ENCODE measurements at regions not wholly inside any gene's neighbourhood (a gene's known extent, or its start where the extent isn't known, plus 50 kb on each side); places are given as distances from the start of the nearest gene placed in this dataset.
A peak's percentile ranks its signal among the peaks of the same experiment; 100 is the strongest.
"Not testable (repeated sequence)": the region's sequence is repeated elsewhere in the genome, so short reads cannot be mapped to it uniquely, and the experiment has no call there.

DNA sequence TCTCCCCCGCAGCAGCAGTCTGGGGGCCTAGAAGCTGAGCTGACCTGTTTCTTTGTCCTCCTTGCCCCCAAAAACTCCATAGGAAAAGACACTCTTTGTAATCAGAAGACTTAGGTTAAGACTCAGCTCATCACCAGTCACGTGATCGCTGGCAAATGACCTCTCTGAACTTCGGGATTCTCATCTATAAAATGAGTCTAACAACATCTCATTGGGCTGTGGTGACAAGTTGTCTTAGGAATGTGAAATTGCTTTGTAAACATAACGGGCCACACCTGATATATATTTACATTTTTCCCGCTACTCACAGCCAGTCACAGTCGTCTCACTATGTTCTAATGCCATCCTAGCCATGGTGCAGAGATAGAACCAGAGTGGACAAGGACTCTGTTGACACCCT, 86.0 kb upstream of the LHX1 start:
- TF ChIP-seq, protein P1, sequence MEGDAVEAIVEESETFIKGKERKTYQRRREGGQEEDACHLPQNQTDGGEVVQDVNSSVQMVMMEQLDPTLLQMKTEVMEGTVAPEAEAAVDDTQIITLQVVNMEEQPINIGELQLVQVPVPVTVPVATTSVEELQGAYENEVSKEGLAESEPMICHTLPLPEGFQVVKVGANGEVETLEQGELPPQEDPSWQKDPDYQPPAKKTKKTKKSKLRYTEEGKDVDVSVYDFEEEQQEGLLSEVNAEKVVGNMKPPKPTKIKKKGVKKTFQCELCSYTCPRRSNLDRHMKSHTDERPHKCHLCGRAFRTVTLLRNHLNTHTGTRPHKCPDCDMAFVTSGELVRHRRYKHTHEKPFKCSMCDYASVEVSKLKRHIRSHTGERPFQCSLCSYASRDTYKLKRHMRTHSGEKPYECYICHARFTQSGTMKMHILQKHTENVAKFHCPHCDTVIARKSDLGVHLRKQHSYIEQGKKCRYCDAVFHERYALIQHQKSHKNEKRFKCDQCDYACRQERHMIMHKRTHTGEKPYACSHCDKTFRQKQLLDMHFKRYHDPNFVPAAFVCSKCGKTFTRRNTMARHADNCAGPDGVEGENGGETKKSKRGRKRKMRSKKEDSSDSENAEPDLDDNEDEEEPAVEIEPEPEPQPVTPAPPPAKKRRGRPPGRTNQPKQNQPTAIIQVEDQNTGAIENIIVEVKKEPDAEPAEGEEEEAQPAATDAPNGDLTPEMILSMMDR (IDR thresholded peaks at IDR 0.05; ENCODE audit: low read depth, low read length), result no peak
- TF ChIP-seq MYC (IDR thresholded peaks at IDR 0.05; ENCODE audit: low read depth, low read length), result no peak
- TF ChIP-seq, protein P2, sequence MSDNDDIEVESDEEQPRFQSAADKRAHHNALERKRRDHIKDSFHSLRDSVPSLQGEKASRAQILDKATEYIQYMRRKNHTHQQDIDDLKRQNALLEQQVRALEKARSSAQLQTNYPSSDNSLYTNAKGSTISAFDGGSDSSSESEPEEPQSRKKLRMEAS (IDR thresholded peaks at IDR 0.05; ENCODE audit: low read depth, low read length), result no peak
- no peak for TF ChIP-seq POLR2A (IDR thresholded peaks at IDR 0.05; ENCODE audit: extremely low read depth, insufficient read length)
- DNase-seq (ENCODE audit: low read depth), result no peak
- no peak overlapping the region for H3K4me3 ChIP-seq (ENCODE audit: low read depth, low read length)

DNA sequence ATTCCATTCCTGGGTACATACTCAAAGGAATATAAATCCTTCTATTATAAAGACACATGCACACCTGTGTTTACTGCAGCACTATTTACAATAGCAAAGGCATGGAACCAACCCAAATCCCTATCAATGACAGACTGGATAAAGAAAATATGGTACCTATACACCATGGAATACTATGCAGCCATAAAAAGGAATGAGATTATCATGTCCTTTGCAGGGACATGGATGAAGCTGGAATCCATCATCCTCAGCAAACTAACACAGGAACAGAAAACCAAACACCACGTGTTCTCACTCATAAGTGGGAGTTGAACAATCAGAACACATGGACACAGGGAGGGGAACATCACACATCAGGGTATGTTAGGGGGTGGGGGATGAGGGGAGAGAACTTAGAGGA, 84.8 kb upstream of the LHX1 start:
- DNase-seq (ENCODE audit: low read depth); H3K4me3 ChIP-seq (ENCODE audit: low read depth, low read length): not testable (repeated sequence)

DNA sequence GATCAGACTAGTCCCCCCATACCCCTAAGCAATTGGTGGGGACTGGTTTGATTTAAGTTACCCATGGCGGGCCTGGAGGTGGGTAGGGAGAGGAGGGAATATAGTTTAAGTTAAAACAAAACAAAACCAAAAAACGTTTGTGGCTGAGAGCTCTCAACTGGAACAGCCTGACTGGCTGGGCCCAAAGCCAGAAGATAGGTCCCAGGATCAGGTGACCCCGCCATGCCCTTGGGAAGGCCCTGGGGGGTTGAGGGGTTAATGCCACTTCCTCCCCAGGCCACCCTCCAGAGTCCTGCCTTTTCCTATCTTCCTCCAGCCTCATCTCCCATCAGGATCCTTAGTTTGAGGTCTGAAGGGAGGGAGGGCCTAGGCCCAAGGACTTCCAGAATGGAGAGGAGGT, 82.3 kb upstream of the LHX1 start:
- H3K4me3 ChIP-seq (ENCODE audit: low read depth, low read length), result no peak overlapping the region
- TF ChIP-seq, protein P2 (IDR thresholded peaks at IDR 0.05; ENCODE audit: low read depth, low read length), result no peak
- no peak for TF ChIP-seq MYC (IDR thresholded peaks at IDR 0.05; ENCODE audit: low read depth, low read length)
- TF ChIP-seq, protein P1 (IDR thresholded peaks at IDR 0.05; ENCODE audit: low read depth, low read length), result no peak
- TF ChIP-seq POLR2A (IDR thresholded peaks at IDR 0.05; ENCODE audit: extremely low read depth, insufficient read length), result no peak
- DNase-seq (ENCODE audit: low read depth), result no peak

DNA sequence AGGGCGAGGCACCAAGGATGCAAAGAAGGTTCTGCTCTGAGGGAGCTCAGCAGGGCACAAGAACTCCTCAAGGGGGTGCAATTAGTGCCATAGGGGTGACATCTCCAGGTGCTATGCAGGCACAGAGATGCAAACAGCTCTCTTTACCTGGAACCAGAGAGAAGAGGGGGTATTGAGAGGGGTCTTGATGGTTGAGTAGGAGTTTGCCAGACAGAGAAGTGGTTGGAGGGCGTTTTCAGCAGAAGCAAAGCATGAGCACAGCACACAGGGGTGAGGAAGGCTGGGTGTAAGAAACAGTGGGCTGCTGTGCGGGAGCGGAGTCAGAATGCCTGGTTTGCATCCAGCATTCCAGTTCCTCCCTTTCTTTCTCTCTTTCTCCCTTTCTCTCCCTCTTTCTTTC, 81.8 kb upstream of the LHX1 start:
- H3K4me3 ChIP-seq (ENCODE audit: low read depth, low read length), result no peak overlapping the region
- no peak for TF ChIP-seq MYC (IDR thresholded peaks at IDR 0.05; ENCODE audit: low read depth, low read length)
- no peak for DNase-seq (ENCODE audit: low read depth)

DNA sequence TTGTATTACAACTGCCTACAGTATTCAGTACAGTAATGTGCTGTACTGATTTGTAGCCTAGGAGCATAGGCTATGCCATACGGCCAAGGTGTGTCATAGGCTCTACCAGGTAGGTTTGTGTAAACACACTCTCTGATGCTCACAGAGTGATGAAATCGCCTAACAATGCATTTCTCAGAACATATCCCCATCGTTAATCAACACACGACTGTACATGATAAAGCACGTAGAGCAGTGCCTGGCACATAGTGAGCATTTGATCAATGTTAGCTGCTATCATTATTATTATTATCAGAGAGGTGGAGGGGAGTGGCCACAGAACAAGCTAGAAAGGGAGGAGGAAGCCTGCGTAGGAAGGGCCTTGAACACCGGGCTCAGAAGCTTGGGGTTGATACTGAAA, 81.1 kb upstream of the LHX1 start:
- TF ChIP-seq, protein P1 (IDR thresholded peaks at IDR 0.05; ENCODE audit: low read depth, low read length), result no peak
- TF ChIP-seq POLR2A (IDR thresholded peaks at IDR 0.05; ENCODE audit: extremely low read depth, insufficient read length) (no peak), MYC (IDR thresholded peaks at IDR 0.05; ENCODE audit: low read depth, low read length) (no peak)
- TF ChIP-seq, protein P2 (IDR thresholded peaks at IDR 0.05; ENCODE audit: low read depth, low read length), result no peak
- DNase-seq (ENCODE audit: low read depth), result no peak
- no peak overlapping the region for H3K4me3 ChIP-seq (ENCODE audit: low read depth, low read length)

DNA sequence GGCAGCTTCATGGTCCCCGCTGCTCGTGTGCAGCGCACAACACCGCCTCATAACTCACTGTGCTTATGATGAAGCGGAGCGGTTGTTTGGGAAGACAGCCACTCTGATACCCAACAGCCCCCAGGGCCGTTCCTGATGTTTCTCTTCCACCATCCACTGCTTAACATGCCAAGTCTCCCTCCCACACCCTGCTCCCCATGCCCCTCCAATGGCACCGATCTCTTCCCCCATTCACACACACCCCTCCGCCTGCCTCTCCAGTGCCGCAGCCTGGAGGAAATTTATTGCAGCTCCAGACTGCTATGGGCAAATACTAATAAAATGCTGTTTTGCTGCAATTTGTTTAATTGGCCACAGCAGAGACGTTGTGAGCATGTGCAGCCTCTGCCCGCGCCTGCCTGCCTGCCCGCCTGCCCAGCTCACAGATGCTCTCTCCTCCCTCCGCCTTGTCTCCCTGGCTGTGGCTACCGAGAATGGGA, 80.3 kb upstream of the LHX1 start:
- no peak overlapping the region for H3K4me3 ChIP-seq (ENCODE audit: low read depth, low read length)
- TF ChIP-seq, protein P1 (IDR thresholded peaks at IDR 0.05; ENCODE audit: low read depth, low read length), result no peak
- TF ChIP-seq, protein P2 (IDR thresholded peaks at IDR 0.05; ENCODE audit: low read depth, low read length), result no peak
- TF ChIP-seq MYC (IDR thresholded peaks at IDR 0.05; ENCODE audit: low read depth, low read length) (no peak), POLR2A (IDR thresholded peaks at IDR 0.05; ENCODE audit: extremely low read depth, insufficient read length) (no peak)
- no peak for DNase-seq (ENCODE audit: low read depth)

DNA sequence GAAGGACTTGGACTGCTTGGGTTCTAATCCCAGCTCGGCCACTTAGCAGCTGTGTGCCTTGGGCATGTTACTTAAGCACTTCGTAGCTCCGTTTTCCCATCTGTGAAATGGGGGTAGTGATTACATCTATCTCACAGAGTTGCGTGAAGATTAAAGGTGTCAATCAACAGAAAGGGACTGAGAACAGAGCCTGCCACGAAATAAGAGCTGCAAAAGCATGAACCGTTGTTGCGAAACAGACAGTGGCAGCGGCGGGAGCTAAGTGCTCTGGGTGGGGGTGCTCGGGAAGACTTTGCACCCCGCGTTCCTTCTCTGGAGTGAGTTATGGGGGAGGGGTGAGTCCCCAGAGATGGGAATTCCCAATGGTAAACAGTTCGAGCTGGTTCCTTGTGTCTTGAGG, 79.6 kb upstream of the LHX1 start:
- TF ChIP-seq, protein P2 (IDR thresholded peaks at IDR 0.05; ENCODE audit: low read depth, low read length), result no peak
- TF ChIP-seq POLR2A (IDR thresholded peaks at IDR 0.05; ENCODE audit: extremely low read depth, insufficient read length), result no peak
- no peak overlapping the region for H3K4me3 ChIP-seq (ENCODE audit: low read depth, low read length)

More for the DNA sequence above, 79.6 kb upstream of the LHX1 start:
- DNase-seq (ENCODE audit: low read depth), result peak; percentile 63

All from NB4 (cell line).